H1 (cell line): ENCODE measurements at regions not wholly inside any gene's neighbourhood (a gene's known extent, or its start where the extent isn't known, plus 50 kb on each side); places are given as distances from the start of the nearest gene placed in this dataset.

Experiments
- CTCF ChIA-PET: fragments of 300-600 bp; sonication (Branson Sonifier 250); formaldehyde crosslinking; loops from one replicate; lab custom pipeline; 2021; ENCODE audit not compliant: partially characterized antibody; lab: Charles Lee
- POLR2A ChIA-PET: fragments of 300-600 bp; sonication (Branson Sonifier 250); formaldehyde crosslinking; loops from one replicate; lab custom pipeline; 2021; ENCODE audit warnings: inconsistent platforms; ENCODE audit not compliant: partially characterized antibody; lab: Charles Lee
- DNase-seq, 2 experiments: peaks; one replicate each; pipeline versions ENCODE4 v3.0.0 to v3.0.0-alpha.2; 2010 to 2022; ENCODE audit warnings: low spot score in 2 of 2, low read depth in 1 of 2, mixed read lengths in 1 of 2
- FAIRE-seq: peaks from 2 replicates; lab custom pipeline; 2011; peaks lifted over from hg19 to GRCh38; lab: Jason Lieb, UNC
- H2AFZ ChIP-seq: 2 replicates; pipeline ENCODE4 v1.8.1; 2012; ENCODE audit warnings: low read length, inconsistent platforms
- H2AK5ac ChIP-seq: 2 replicates; pipeline ENCODE4 v1.6.1; 2013; ENCODE audit warnings: low read depth, low read length
- H2BK120ac ChIP-seq: replicated peaks from 2 replicates; pipeline ENCODE3; 2013; ENCODE audit warnings: low read depth, low read length, inconsistent platforms
- H2BK12ac ChIP-seq: 2 replicates; pipeline ENCODE4 v1.6.1; 2013; ENCODE audit warnings: low read depth, low read length
- H2BK15ac ChIP-seq: 2 replicates; pipeline ENCODE4 v1.6.1; 2013; ENCODE audit warnings: low read length
- H2BK20ac ChIP-seq: 2 replicates; pipeline ENCODE4 v1.6.1; 2013; ENCODE audit warnings: low read length
- H2BK5ac ChIP-seq: 2 replicates; pipeline ENCODE4 v1.6.1; 2013; ENCODE audit warnings: low read depth, low read length
- H3K14ac ChIP-seq: 2 replicates; pipeline ENCODE4 v1.6.1; 2013; ENCODE audit warnings: inconsistent platforms; ENCODE audit not compliant: insufficient read length
- H3K18ac ChIP-seq: 2 replicates; pipeline ENCODE4 v1.6.1; 2013; ENCODE audit warnings: low read length; ENCODE audit errors: extremely low read depth
- H3K23ac ChIP-seq: 2 replicates; pipeline ENCODE4 v1.6.1; 2013; ENCODE audit warnings: inconsistent platforms; ENCODE audit not compliant: insufficient read length
- H3K23me2 ChIP-seq: 2 replicates; pipeline ENCODE4 v1.6.1; 2013; ENCODE audit warnings: low read depth, low read length
- H3K27ac ChIP-seq: 2 replicates; pipeline ENCODE4 v1.6.1; 2011; ENCODE audit warnings: low read depth, low read length, inconsistent platforms
- H3K27me3 ChIP-seq, 4 experiments: replicated peaks in 1 of 4; 1 replicate in 1 of 4; 2 replicates in 3 of 4; pipeline versions ENCODE4 v1.6.1 to v1.8.1; 2011 to 2013; ENCODE audit warnings: low read length in 3 of 4, mild to moderate bottlenecking in 3 of 4, inconsistent platforms in 2 of 4, mixed read lengths in 2 of 4, moderate library complexity in 1 of 4; ENCODE audit not compliant: control insufficient read depth in 3 of 4, insufficient read depth in 3 of 4; ENCODE audit errors: extremely low read depth in 1 of 4
- H3K36me3 ChIP-seq, 4 experiments: 2 replicates each; pipeline versions ENCODE4 v1.6.1 to v1.8.1; 2011 to 2013; ENCODE audit warnings: mild to moderate bottlenecking in 4 of 4, low read length in 3 of 4, moderate library complexity in 2 of 4, control low read depth in 1 of 4, inconsistent platforms in 1 of 4; ENCODE audit not compliant: insufficient read depth in 4 of 4, control insufficient read depth in 2 of 4
- H3K4ac ChIP-seq: replicated peaks from 2 replicates; pipeline ENCODE3; 2013; ENCODE audit warnings: low read length, low read depth, mixed read lengths, inconsistent platforms; ENCODE audit not compliant: insufficient read length
- H3K4me1 ChIP-seq, 4 experiments: replicated peaks in 1 of 4; 1 replicate in 1 of 4; 2 replicates in 3 of 4; pipeline versions ENCODE4 v1.6.1 to v1.8.1; 2011 to 2013; ENCODE audit warnings: low read length in 3 of 4, inconsistent platforms in 2 of 4, mixed read lengths in 1 of 4; ENCODE audit not compliant: insufficient read depth in 4 of 4, control insufficient read depth in 3 of 4
- H3K4me2 ChIP-seq, 2 experiments: 2 replicates each; pipeline versions ENCODE4 v1.6.1 to v1.8.1; 2011 to 2013; ENCODE audit warnings: low read depth in 2 of 2, low read length in 2 of 2, control low read depth in 1 of 2, inconsistent platforms in 1 of 2, mild to moderate bottlenecking in 1 of 2; ENCODE audit not compliant: insufficient read depth in 1 of 2
- H3K4me3 ChIP-seq, 4 experiments: fragments of 200-600, 300-600 bp in 1 of 4; sonication (generic), shearing (Covaris generic), sonication (Bioruptor Twin) in 1 of 4; 2 replicates each; pipeline versions ENCODE4 v1.5.1 to v1.8.1; 2011 to 2016; ENCODE audit warnings: low read length in 4 of 4, low read depth in 3 of 4, control low read depth in 2 of 4, inconsistent platforms in 2 of 4, mild to moderate bottlenecking in 2 of 4, mixed read lengths in 1 of 4, moderate library complexity in 1 of 4; ENCODE audit not compliant: insufficient read depth in 2 of 4; ENCODE audit errors: extremely low read depth in 1 of 4
- H3K56ac ChIP-seq: replicated peaks from 2 replicates; pipeline ENCODE3; 2013; ENCODE audit warnings: low read depth, mild to moderate bottlenecking, mixed read lengths, low read length, inconsistent platforms; ENCODE audit not compliant: insufficient read length
- H3K79me1 ChIP-seq: 2 replicates; pipeline ENCODE4 v1.6.1; 2013; ENCODE audit warnings: low read depth, low read length, control low read depth
- H3K79me2 ChIP-seq, 2 experiments: 2 replicates each; pipeline versions ENCODE4 v1.6.1 to v1.8.1; 2012 to 2013; ENCODE audit warnings: low read length in 2 of 2, mild to moderate bottlenecking in 2 of 2, inconsistent platforms in 1 of 2; ENCODE audit not compliant: insufficient read depth in 2 of 2, control insufficient read depth in 1 of 2
- H3K9ac ChIP-seq, 4 experiments: replicated peaks in 1 of 4; 1 replicate in 1 of 4; 2 replicates in 3 of 4; pipeline versions ENCODE4 v1.6.1 to v1.8.1; 2011 to 2013; ENCODE audit warnings: low read depth in 3 of 4, low read length in 3 of 4, control low read depth in 2 of 4, mild to moderate bottlenecking in 2 of 4, moderate library complexity in 2 of 4, inconsistent platforms in 1 of 4; ENCODE audit errors: extremely low read depth in 1 of 4
- H3K9me3 ChIP-seq, 2 experiments: 2 replicates each; pipeline versions ENCODE4 v1.6.1 to v1.8.1; 2012 to 2013; ENCODE audit warnings: mild to moderate bottlenecking in 2 of 2, moderate library complexity in 2 of 2, control low read depth in 1 of 2, inconsistent platforms in 1 of 2, low read depth in 1 of 2, low read length in 1 of 2, mixed read lengths in 1 of 2; ENCODE audit not compliant: insufficient read depth in 2 of 2
- H4K20me1 ChIP-seq, 2 experiments: replicated peaks in 1 of 2; 2 replicates each; pipeline versions ENCODE3 to v1.8.1; 2011 to 2013; ENCODE audit warnings: inconsistent platforms in 2 of 2, low read length in 2 of 2, mild to moderate bottlenecking in 1 of 2; ENCODE audit not compliant: insufficient read depth in 2 of 2, control insufficient read depth in 1 of 2
- H4K5ac ChIP-seq: 2 replicates; pipeline ENCODE4 v1.6.1; 2013; ENCODE audit warnings: low read length, low read depth, mixed read lengths, inconsistent platforms; ENCODE audit not compliant: insufficient read length
- H4K8ac ChIP-seq: 2 replicates; pipeline ENCODE4 v1.8.0; 2013; ENCODE audit warnings: mild to moderate bottlenecking, moderate library complexity, low read length, inconsistent platforms; ENCODE audit not compliant: insufficient read depth; ENCODE audit errors: extremely low read depth
- H4K91ac ChIP-seq: replicated peaks from 2 replicates; pipeline ENCODE3; 2013; ENCODE audit warnings: low read length, mixed read lengths, inconsistent platforms; ENCODE audit not compliant: insufficient read length
- BRCA1 ChIP-seq: IDR thresholded peaks from 2 replicates; pipeline ENCODE4 v1.6.1; 2012; ENCODE audit warnings: low read depth, low read length, improper control_type of control experiment
- CBX5 ChIP-seq: fragments of 300-800, 300-1000 bp; sonication (generic); IDR thresholded peaks from 2 replicates; pipeline ENCODE4 v1.7.1; 2016; ENCODE audit warnings: antibody characterized with exemption, low read length, low read depth
- CHD2 ChIP-seq: IDR thresholded peaks from 2 replicates; pipeline ENCODE4 v1.6.1; 2012; ENCODE audit warnings: low read length, improper control_type of control experiment
- RFX5 ChIP-seq: IDR thresholded peaks from 2 replicates; pipeline ENCODE4 v1.6.1; 2011; ENCODE audit warnings: low read depth, low read length, improper control_type of control experiment, borderline replicate concordance
- WGBS, 2 experiments: shearing (Covaris generic) in 1 of 2; methylation state at CpG; one replicate each; pipeline versions ENCODE4 v1.1.6 to v1.1.7; 2013 to 2015; ENCODE audit warnings: low lambda C conversion rate in 2 of 2, mixed read lengths in 2 of 2, inconsistent platforms in 1 of 2, low coverage in 1 of 2, missing lambda C conversion rate in 1 of 2; ENCODE audit not compliant: insufficient replicate concordance in 2 of 2, insufficient coverage in 1 of 2, insufficient read length in 1 of 2; ENCODE audit errors: extremely low coverage in 1 of 2, missing lambda C conversion rate in 1 of 2; 5-methylcytosine and 5-hydroxymethylcytosine counted together

- H2BK20ac ChIP-seq = no peak overlapping the region
- no peak overlapping the region for H3K56ac ChIP-seq
- no peaks in the 10 kb centered on the region for H3K36me3 ChIP-seq
- H2BK120ac ChIP-seq = no peak overlapping the region
- no peaks in the 10 kb centered on the region for H3K79me1 ChIP-seq
- no peaks in the 10 kb centered on the region for H3K79me2 ChIP-seq
- H3K27me3 ChIP-seq = no peaks in the 10 kb centered on the region
- ChIA-PET CTCF (interaction anchor here (0.7 kb wide), 1 partner anchor 244 kb away, joined by 3 read pairs; no protein-coding TSS in a partner anchor), POLR2A (no interaction called here)
- DNase-seq (no peak), FAIRE-seq (no peak)
- H3K4me3 ChIP-seq = no peak overlapping the region
- H3K27ac ChIP-seq = no peak overlapping the region
- H2AFZ ChIP-seq = no peak overlapping the region
- H3K4ac ChIP-seq = no peak overlapping the region
- H2BK15ac ChIP-seq = no peak overlapping the region
- no peak overlapping the region for H2AK5ac ChIP-seq
- 93% methylated on average over 9 of the region's 9 CpGs; no CpG with 5 or more reads in 1 of the 2 experiments for WGBS, 2 experiments
- no peak overlapping the region for H3K9ac ChIP-seq
- no peak overlapping the region for H4K91ac ChIP-seq
- no peak overlapping the region for H3K14ac ChIP-seq
- no peaks in the 10 kb centered on the region for H4K20me1 ChIP-seq
- H2BK5ac ChIP-seq = no peak overlapping the region
- H3K23me2 ChIP-seq = no peaks in the 10 kb centered on the region
- H4K5ac ChIP-seq = no peak overlapping the region
- no peak overlapping the region for H3K18ac ChIP-seq
- H3K4me2 ChIP-seq = no peak overlapping the region
- no peak overlapping the region for H4K8ac ChIP-seq
- H3K4me1 ChIP-seq = peaks cover 0 to 7% (median 4%) of the 10 kb centered on the region in 4 experiments; a peak in 3 of 7 replicates
- H3K23ac ChIP-seq = no peak overlapping the region
- H3K9me3 ChIP-seq = no peaks in the 10 kb centered on the region
- H2BK12ac ChIP-seq = no peak overlapping the region
- no peak for TF ChIP-seq CBX5
- TF ChIP-seq RFX5 = no peak
- TF ChIP-seq BRCA1 = no peak
- no peak for TF ChIP-seq CHD2
These were observed 118.5 kb upstream of the HS6ST1 start for GRCh38 chr2:128437204-128437565.
